GM21825 (cell line): ENCODE measurements at regions not wholly inside any gene's neighbourhood (a gene's known extent, or its start where the extent isn't known, plus 50 kb on each side); places are given as distances from the start of the nearest gene placed in this dataset.

ENCODE experiments used
- ATAC-seq: cut with Tn5 transposase; IDR thresholded peaks from one replicate; pipeline ENCODE4 v1.9.1; 2021; ENCODE audit warnings: mild to moderate bottlenecking, moderate library complexity; ENCODE audit not compliant: unreplicated experiment

DNA sequence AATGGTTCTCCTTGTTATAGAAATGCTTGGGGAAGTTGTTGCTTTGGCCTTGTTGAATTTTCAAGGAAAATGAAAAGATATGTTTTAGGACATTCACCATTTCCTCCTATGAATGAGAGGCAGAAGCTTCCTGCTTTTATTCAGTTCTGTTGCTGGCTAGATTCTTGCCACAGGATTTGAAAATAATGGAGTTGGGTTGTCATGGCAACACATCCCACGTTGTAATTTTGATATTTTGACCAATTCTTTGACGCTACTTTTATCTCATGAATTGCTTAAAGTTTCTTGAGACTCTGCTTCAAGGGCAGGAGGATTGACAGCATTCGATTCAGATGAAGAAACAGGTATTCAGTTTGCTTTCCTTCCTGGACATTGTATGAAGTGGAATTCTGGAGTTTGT is 331.5 kb downstream of the PRDM2 start:
- no peak for ATAC-seq

DNA sequence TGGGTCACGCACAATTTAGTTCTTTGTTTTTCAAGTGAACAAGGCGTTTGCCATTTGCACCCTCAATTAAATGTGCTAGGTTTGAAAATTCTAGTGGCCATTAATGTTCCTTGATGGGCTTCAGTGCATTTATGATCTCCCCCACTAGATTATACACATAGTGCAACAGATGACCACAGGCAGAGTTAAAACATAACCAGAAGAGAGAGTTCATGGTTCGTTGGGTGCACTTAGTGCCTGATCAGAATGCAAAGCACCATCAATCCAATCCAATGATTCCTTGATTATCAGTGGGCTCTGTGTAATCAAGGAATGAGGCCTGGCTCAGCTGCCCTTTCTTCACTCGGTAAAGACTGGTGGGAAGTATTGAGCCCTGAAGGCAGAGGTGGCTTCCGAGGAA is 334.5 kb downstream of the PRDM2 start:
- ATAC-seq: no peak

- no peak for ATAC-seq
Observed at GRCh38 chr1:14037101-14037847, 337.3 kb downstream of the PRDM2 start.

DNA sequence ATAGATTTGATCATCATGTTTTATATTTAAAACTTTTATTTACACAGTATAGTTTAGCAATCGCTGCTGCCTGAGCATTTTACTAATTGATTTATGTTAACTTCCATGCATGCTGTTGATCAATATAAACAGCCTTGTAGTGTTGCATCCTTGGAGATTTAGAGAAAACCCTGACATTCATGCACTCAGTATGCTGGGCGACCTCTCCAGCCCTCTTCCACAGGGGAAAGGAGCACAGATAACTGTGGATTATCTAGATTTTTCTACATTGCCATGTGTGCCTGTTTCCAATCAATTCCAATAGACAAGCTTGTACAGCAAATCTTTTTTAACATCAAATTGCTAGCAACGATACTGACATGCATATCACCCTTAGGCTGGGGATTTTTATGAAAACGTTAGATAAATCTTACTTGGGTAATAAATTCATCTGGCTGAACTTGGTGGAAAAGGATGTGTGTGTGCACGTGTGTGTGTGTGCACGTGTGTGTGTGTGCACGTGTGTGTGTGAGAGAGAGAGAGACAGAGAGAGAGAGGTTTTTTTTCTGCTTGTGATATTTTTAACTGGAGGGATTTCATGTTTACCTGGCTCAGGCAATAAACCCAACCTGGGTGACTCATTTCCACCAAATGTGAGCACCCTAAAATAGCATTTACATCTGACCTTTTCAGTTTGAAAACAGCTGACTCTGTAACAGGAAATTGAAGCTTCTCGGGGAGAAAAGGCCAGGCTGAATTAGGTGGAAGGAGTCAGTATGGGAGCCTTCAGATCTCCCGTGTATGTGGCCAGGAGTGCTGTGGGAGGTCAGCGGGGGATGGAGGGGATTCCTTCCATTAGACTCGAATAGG is 339.8 kb downstream of the PRDM2 start:
- no peak for ATAC-seq

GRCh38 chr1:14049965-14050364 is 350.0 kb downstream of the PRDM2 start:
- ATAC-seq: no peak

GRCh38 chr1:14055442-14056223 is 355.6 kb downstream of the PRDM2 start:
- ATAC-seq: no peak

DNA sequence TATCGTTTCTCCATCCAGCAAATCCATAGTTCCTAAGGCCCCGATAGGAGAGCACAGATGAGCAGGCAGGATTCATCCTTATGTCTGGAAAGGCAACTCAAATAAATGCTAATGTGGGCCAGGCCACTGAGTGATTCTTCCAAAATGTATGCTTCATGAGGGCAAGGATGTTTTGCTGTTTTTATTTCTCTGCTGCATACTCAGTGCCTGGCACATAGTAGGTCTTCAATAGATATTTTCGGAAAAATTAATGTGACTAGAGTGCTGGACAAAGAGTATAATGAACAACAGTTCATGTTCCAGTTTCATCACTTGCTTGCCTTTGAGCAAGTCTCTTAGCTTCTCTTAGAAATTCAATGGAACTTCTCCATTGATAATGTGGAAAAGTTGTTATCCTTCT is 357.7 kb downstream of the PRDM2 start:
- ATAC-seq: no peak

DNA sequence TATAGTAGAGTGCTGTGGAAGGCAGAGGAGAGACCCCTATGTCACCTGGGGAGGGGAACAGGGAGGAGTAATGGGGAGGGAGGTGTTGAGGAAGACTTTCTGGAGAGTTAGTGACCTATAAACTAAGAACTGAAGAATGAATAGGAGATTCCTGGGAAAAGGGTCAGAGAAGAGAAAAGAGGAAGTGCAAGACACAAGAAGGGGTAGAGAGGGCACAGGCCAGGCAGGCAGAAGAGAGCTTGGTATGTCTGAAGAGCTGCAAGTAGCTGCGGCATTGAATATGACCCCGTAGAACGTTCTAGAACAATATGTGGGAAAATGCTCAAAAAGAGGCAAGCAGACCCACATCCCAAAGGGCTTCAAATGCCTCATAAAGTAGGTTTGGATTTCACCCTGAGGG is 361.2 kb downstream of the PRDM2 start:
- ATAC-seq: no peak

DNA sequence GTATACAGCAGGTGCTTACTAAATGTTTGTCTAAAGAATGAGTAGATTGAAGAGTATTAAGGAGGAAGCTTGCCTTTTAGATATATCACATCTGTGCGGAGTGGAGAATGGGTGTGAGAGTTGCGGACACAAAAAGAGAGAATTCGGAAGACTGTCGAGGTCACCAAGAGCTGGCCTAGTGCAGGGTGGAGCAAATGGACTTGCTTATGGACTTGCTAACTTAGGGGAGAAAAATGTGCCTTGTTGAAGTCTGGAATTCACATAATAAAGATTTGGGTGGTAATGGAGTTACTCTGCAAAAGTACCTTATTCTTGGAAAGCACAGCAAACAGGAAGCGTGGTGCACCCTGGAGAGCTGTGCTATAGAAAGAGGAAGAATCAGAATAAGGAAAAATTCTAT is 361.7 kb downstream of the PRDM2 start:
- no peak for ATAC-seq

GRCh38 chr1:14062669-14063068 is 362.7 kb downstream of the PRDM2 start:
- no peak for ATAC-seq

- no peak for ATAC-seq
Observed at GRCh38 chr1:14064649-14065442, 364.9 kb downstream of the PRDM2 start.

GRCh38 chr1:14065486-14065885 is 365.5 kb downstream of the PRDM2 start:
- ATAC-seq: no peak

- no peak for ATAC-seq
Observed at GRCh38 chr1:14067036-14067435, 367.0 kb downstream of the PRDM2 start.

- no peak for ATAC-seq
Observed at GRCh38 chr1:14067711-14068110, 367.7 kb downstream of the PRDM2 start.

DNA sequence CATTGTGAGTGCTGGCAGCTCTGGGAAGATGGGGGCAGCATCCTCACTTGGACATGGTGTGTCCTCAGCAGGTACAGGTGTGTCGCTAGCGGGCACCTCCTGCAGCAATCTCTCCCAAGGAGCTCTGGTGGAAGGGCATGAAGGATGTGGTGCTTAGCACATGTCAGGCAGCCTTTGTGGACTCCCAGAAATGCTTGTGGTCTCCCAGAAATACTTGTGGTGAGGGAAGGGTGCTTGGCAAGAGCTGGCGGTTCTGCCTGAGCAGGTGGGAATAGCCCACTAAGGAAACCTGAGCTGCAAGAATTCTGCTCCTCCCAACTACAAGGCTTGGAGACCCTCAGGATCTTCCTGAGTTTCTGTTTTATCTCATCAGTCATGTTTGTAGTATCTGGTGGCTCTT is 371.6 kb downstream of the PRDM2 start:
- ATAC-seq: no peak

- no peak for ATAC-seq
Observed at GRCh38 chr1:14080653-14081052, 380.7 kb downstream of the PRDM2 start.

DNA sequence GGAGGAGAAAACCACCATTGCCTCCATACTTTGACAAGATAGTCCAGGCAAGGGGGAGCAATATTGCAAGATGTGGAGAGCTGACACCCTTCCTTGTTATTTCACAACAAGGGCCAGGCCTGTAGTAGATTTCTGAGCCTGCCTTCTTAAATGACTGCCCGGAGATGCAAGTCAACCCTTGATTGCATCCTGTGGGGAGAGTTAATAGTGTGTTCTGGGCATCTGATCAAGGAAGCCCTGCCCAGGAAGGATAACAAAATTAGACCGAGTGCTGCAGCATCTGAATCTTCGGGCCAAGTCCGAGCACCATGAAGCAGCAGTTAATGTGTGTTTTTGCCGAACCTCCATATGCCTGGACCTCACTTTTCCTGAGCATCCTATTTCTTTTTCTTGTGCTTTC is 382.3 kb downstream of the PRDM2 start:
- no peak for ATAC-seq

DNA sequence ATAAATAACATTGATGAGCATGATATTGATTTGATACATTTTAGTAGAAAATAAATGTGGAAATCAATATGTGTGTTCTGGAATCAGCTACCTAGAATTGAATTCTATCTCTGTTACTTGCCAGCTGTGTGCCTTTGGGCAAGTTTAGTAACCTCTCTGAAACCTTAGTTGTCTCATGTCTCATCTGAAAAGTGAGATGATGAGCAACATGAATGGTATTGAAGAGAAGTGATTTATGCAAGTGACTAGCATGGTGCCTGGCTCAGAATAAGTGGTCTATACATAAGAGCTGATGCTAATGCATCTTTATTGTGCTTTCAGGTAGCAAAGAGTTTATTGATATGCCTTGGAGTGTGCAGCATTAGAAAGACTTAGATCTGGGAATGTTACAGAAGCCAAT is 383.3 kb downstream of the PRDM2 start:
- ATAC-seq: no peak

GRCh38 chr1:14083706-14084105 is 383.7 kb downstream of the PRDM2 start:
- no peak for ATAC-seq

GRCh38 chr1:14090062-14090461 is 390.1 kb downstream of the PRDM2 start:
- ATAC-seq: no peak

GRCh38 chr1:14090531-14090930 is 390.5 kb downstream of the PRDM2 start:
- no peak for ATAC-seq
